Central memory CD4-positive, alpha-beta T cell (primary cell): ENCODE measurements at regions not wholly inside any gene's neighbourhood (a gene's known extent, or its start where the extent isn't known, plus 50 kb on each side); places are given as distances from the start of the nearest gene placed in this dataset.

ENCODE experiments used
- DNase-seq: peaks from one replicate; pipeline ENCODE4 v3.0.0; 2022

DNA sequence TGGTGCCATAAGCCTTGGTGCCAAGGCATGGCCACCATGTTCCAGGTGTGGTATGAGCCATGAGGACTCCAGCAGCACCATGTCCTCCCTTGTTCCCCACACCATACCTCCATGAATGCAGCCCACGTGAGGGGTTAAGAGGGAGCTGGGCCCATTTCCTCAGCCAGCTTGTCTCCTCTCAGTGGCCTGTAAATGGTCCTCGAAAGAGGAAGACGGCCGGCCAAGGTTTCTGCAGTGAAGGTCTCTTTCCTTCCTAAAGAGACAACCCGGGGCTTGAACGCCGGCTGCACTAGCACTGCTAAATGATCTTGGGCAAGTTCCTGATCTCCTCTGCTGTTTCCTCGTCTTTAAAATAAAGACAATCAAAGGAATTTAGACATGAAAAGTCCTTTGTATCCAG lies 154.0 kb downstream of the BMP7 start:
- DNase-seq, result no peak

DNA sequence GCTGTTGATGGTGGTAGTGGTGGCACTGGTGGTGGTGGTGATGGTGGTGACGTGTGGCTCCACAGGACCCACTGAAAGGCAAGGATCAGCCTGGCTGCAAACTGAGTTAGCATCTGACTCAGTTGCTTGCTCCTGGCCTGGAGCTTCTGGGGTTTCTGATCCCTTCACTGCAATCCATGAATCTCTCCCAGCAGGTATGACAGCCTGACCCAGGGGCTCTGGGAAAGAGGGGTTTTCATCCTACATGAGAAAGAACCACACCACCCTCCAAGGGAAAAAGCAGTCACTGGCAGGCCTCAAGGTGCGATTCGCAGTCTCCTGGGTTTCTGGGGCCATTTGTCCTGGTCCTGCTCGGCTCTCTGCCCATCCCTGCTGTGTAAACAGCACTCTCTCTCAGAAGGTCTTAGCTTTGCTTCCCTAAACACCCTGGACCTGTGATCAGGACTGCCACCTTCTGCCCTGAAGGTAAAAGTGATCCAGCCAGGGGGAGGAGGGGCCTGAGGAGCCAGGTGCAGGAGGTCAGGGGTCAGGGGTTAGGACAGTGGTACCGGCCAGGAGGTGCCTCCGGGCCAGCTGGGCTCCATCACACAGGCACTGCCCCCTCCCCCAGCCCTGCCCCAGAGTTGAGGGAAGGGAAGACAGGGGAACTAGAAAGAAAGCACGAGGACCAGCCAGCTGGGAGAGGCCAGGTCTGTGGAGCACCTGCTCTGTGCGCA lies 152.0 kb downstream of the BMP7 start:
- no peak for DNase-seq

DNA sequence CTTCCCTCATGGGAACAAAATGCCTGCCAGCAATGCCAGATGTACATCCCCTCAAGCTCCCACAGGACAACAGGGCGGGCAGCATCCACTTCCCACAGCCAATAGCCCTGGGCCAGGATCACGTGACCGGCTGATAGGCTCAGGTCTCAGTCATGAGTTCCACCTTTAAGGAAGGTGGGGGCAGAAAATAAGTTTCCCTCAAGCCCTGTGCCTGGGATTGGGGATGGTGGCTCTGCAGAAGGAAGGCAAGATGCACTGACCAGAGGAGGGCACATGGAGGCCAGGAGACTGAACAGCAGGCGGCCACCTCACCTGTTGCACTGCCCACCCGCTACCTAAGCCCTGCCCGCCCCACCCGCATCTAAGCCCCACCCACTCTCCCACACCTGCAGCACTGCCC lies 149.1 kb downstream of the BMP7 start:
- no peak for DNase-seq

DNA sequence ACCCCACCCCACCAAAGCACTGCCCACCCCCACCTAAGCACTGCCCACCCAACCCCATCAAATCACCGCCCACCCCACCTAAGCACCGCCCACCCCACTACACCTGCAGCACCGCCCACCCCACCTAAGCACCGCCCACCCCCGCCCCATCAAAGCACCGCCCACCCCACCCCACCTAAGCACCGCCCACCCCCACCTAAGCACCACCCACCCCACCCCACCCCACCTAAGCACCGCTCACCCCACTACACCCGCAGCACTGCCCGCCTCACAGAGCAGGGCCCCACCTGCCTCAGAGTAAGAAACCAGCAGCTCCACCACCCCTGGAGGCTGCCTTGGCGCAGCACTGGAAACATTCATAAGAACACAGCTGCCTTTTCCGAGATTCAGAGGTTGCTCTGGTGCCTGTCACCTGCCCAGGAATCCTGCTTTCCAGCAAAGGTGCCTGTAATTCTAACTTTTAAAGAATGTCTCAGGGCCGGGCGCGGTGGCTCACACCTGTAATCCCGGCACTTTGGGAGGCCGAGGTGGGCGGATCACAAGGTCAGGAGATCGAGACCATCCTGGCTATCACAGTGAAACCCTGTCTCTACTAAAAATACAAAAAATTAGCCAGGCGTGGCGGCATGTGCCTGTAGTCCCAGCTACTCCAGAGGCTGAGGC lies 148.2 kb downstream of the BMP7 start:
- no peak for DNase-seq
